Fibroblast of peridontal ligament (primary cell): ENCODE measurements at regions not wholly inside any gene's neighbourhood (a gene's known extent, or its start where the extent isn't known, plus 50 kb on each side); places are given as distances from the start of the nearest gene placed in this dataset.
"Not testable (repeated sequence)": the region's sequence is repeated elsewhere in the genome, so short reads cannot be mapped to it uniquely, and the experiment has no call there.

Source experiments
- DNase-seq: peaks from one replicate; pipeline ENCODE4 v3.0.0-alpha.2; 2010; ENCODE audit errors: extremely low read depth

GRCh38 chr6:85285114-85285513, 164.8 kb upstream of the NT5E start:
- no peak for DNase-seq

- no peak for DNase-seq
Measured at GRCh38 chr6:85283436-85283835, 166.4 kb upstream of the NT5E start.

GRCh38 chr6:85278466-85279035, 171.3 kb upstream of the NT5E start:
- no peak for DNase-seq

DNA sequence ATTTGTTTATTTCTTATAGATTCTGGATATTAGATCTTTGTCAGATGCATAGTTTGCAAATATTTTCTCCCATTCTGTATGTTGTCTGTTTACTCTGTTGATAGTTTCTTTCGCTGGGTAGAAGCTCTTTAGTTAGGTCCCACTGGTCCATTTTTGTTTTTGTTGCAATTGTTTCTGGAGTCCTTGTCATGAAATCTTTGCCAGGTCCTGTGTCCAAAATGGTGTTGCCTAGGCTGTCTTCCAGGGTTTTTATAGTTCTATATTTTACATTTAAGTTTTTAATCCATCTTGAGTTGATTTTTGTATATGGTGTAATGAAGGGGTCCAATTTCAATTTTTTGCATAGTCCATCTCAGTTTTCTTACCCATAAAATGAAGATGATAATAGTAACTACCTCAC, 173.9 kb upstream of the NT5E start:
- not testable (repeated sequence) for DNase-seq

- DNase-seq = no peak
Measured at GRCh38 chr6:85275338-85275985, 174.4 kb upstream of the NT5E start.

GRCh38 chr6:85273870-85274269, 176.0 kb upstream of the NT5E start:
- no peak for DNase-seq

- DNase-seq = no peak
Measured at GRCh38 chr6:85273046-85273445, 176.8 kb upstream of the NT5E start.

DNA sequence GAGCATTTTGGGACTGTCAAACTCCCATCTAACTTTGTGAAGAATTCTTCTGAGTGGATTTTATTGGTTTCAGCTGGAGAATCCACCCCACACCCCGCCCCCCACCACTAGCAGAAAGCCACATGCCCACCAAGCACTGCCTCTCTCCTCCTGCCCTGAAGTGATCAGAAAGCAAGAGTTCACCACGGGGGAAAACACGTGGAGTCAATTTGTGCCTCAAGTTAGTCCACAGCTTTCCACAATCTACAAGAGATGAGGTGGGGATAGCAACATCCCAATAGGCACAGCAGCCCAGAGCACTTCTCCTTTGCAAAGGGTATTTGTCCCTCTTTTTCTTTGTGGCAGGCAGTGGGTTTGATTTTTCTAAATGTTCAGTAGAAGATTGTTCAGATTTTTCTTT, 177.3 kb upstream of the NT5E start:
- DNase-seq = no peak

- DNase-seq = no peak
Measured at GRCh38 chr6:85262621-85263020, 187.3 kb upstream of the NT5E start.

DNA sequence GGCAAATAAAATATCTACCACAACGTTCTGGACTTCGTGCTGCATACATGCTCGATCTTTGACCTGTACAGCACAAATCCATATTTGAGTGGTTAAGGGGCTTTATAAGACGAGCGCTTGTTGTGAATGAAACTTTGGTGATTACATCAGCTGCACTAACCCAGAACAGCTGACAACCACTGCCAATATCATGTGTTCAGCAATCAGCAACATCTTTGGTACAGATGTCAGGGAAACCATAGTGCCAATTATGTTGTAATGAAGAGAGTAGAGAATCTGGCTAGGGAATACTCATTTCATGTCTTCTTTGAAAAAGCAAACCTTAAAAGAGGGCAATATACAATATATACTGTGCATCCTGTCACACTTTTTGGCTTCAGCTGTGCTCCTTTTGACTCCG, 188.6 kb upstream of the NT5E start:
- DNase-seq = peak; percentile 56

DNA sequence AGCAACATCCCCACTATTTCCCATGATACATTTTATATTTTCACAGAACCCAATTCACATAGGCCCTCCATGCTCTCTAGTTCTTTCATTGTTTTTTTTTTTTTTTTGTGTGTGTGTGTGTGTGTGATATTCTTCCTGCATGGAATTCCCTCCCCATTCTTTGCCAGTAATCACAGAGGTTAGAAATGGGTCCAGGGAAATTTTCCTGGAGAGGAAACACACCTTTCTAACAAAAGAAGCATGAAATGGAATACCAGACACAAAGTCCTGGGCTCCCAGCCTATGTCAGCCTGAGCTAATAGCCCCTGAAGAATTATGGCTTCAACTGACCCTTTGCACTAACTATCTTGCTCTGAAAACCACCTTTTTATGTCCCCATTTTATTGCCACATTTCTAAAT, 194.2 kb upstream of the NT5E start:
- no peak for DNase-seq

- DNase-seq = no peak
Measured at GRCh38 chr6:85252552-85252951, 197.3 kb upstream of the NT5E start.

DNA sequence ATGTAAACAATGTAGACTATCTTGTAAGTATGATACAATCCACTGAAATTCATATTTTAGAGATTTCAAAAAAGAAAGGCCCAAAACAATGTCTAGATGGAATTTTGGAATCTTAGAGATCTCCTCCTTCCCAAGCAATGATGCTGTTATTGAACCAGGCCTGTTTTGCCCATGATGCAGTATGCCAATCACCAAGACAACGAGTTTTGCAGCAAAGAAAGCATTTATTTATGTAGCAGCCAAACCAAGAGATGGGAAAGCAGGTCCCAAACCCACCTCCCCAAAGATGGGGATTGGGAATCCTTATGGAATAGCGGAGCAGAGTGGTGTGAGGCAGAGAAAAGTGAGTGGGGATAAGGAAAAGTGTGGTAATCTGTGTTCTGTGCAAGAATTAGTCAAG, 197.8 kb upstream of the NT5E start:
- no peak for DNase-seq

DNA sequence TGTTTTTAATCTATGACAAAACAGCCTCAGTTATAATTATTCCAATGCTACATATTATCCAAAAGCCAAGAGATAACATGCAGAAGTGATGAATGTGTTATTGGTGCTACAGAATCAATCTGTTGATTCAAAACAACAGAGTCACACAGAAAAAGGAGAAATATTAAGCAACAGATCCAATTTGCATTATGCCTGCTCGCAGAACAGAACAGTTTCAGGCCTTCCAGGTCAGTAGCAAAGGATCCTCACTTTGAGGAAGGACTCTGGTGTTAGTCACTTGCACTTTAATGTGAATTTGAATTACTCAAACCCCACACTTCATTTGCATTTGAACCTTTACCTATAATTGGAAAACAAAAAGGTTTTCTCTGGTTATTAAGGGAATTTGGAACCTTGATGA, 198.6 kb upstream of the NT5E start:
- no peak for DNase-seq

GRCh38 chr6:85250586-85251220, 199.2 kb upstream of the NT5E start:
- DNase-seq = peak; percentile 10

DNA sequence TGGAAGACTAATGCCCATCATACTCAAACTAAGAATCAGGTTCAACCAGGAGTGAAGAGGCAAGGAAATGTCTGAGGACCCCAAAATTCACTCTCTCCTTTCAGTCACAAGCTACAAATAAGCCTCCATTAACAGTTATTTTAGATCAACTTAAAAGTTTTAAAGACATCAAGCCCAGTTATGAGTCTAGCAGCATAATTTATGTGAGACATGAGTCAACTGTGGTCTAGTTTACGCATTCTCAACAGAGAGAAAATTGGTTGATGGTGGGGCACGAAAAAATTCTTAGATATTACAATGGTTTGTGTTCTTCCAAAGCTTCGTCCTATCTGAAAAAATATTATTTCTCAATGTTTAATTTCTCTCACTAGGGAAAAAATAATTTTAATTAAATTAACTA, 204.9 kb upstream of the NT5E start:
- DNase-seq = no peak

DNA sequence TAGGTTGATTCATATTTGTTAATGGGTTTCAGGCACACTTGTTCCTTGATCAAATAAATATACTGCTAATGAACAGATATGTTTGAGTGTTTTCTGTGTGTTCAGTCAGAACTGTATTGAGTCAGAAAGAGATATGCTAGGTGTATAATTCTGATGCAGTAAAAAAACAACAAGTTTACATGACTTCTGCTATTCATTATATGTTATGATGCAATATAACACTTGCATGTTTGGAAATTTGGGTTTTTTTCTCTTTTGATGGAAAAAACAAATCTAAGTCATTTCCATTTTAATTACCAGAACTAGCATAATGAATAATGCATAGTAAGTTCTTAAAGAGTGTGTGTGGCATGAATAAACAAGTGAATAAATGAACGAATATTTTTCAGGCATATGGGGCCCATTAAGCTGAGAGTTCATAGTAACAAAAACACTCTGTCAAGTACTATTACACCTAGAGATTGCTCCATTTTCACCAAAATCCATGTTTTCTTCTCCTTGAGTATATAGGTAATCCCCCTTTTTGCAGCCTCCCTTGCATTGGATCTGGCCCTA, 208.3 kb upstream of the NT5E start:
- DNase-seq = no peak

GRCh38 chr6:85240787-85241385, 209.0 kb upstream of the NT5E start:
- DNase-seq = no peak

- DNase-seq = no peak
Measured at GRCh38 chr6:85237478-85237877, 212.4 kb upstream of the NT5E start.

- no peak for DNase-seq
Measured at GRCh38 chr6:85236636-85237035, 213.2 kb upstream of the NT5E start.

DNA sequence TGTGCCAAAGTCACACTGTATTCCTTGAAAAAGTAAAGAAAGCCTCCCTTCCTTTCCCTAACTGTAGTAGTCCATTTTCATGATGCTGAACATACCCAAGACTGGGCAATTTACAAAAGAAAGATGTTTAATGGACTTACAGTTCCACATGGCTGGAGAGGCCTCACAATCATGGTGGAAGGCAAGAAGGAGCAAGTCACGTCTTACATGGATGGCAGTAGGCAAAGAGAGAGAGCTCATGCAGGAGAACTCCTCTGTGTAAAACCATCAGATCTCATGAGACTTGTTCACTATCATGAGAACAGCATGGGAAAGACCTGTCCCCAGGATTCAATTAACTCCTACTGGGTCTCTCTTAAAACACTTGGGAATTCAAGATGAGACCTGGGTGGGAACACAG, 222.5 kb upstream of the NT5E start:
- DNase-seq = not testable (repeated sequence)

- not testable (repeated sequence) for DNase-seq
Measured at GRCh38 chr6:85212794-85213193, 237.1 kb upstream of the NT5E start.

DNA sequence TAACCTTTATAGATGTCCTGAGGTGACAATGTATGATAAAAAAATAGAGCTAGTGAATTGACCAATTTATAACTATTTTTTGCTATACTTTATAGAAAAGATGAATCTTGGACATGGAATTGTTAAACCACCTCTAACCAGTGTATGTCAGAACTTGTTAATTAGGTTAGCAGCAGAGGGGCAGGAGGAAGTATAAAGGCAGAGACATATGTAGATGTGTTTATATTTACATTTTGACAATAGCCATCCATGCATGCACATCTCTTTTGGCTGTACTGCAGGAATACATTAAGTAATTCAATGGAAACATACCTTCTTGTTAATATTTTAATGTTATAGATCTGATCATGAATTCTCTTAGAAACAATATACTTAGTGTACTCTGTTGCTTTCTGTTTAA, 254.6 kb upstream of the NT5E start:
- DNase-seq = no peak
